Activated CD8-positive, alpha-beta memory T cell treated with anti-CD3 and anti-CD28 coated beads, Interleukin-2, amount 10 ng/mL, durations not matched to agents 7 days and 5 days (primary cell): ENCODE measurements at regions not wholly inside any gene's neighbourhood (a gene's known extent, or its start where the extent isn't known, plus 50 kb on each side); places are given as distances from the start of the nearest gene placed in this dataset.

Experiments used
- ATAC-seq: fragments of 150-1000 bp; cut with Tn5 transposase; one replicate; pipeline ENCODE4 v1.10.0; 2021; ENCODE audit warnings: moderate library complexity
- CTCF ChIA-PET: fragments of 350-600 bp; sonication (Branson Sonifier 250); formaldehyde crosslinking; loops from one replicate; lab custom pipeline; 2021; ENCODE audit warnings: antibody characterized with exemption; lab: Charles Lee
- DNase-seq: peaks from one replicate; pipeline ENCODE4 v3.0.0-alpha.2; 2020
- H3K27ac Mint-ChIP-seq: one replicate; pipeline ENCODE4 v1.8.0; 2021; ENCODE audit warnings: mild to moderate bottlenecking, mixed read lengths
- H3K27me3 Mint-ChIP-seq: one replicate; pipeline ENCODE4 v1.8.0; 2021; ENCODE audit warnings: mixed read lengths
- H3K36me3 Mint-ChIP-seq: one replicate; pipeline ENCODE4 v1.8.0; 2021; ENCODE audit warnings: mild to moderate bottlenecking, mixed read lengths
- H3K4me1 Mint-ChIP-seq: one replicate; pipeline ENCODE4 v1.8.0; 2021; ENCODE audit warnings: mixed read lengths
- H3K4me3 Mint-ChIP-seq: one replicate; pipeline ENCODE4 v1.8.0; 2021; ENCODE audit warnings: mild to moderate bottlenecking, moderate library complexity, mixed read lengths
- H3K9me3 Mint-ChIP-seq: one replicate; pipeline ENCODE4 v1.8.0; 2022; ENCODE audit warnings: low read depth, mixed read lengths

GRCh38 chr12:87074781-87075180 is 818.6 kb upstream of the MGAT4C start:
- Mint-ChIP-seq H3K27me3 (no peaks in the 10 kb centered on the region), H3K27ac (no peak overlapping the region), H3K4me3 (no peak overlapping the region), H3K9me3 (peaks cover 5% of the 10 kb centered on the region), H3K4me1 (no peaks in the 10 kb centered on the region), H3K36me3 (no peaks in the 10 kb centered on the region)
- CTCF ChIA-PET, result no interaction called here
- DNase-seq (no peak), ATAC-seq (no peak)

- Mint-ChIP-seq H3K9me3 (peaks cover 2% of the 10 kb centered on the region), H3K27me3 (no peaks in the 10 kb centered on the region), H3K4me3 (no peak overlapping the region), H3K27ac (no peak overlapping the region), H3K36me3 (no peaks in the 10 kb centered on the region), H3K4me1 (no peaks in the 10 kb centered on the region)
- DNase-seq (no peak), ATAC-seq (no peak)
- CTCF ChIA-PET, result no interaction called here
Measured at GRCh38 chr12:87066326-87066725, 810.1 kb upstream of the MGAT4C start.

- no peaks in the 10 kb centered on the region for H3K4me1 Mint-ChIP-seq
- CTCF ChIA-PET, result no interaction called here
- no peak for ATAC-seq
Measured at GRCh38 chr12:87059231-87059630, 803.0 kb upstream of the MGAT4C start.

GRCh38 chr12:87054226-87054625 is 798.0 kb upstream of the MGAT4C start:
- Mint-ChIP-seq H3K4me1 (no peaks in the 10 kb centered on the region), H3K4me3 (no peak overlapping the region), H3K9me3 (peaks cover 3% of the 10 kb centered on the region), H3K27ac (no peak overlapping the region), H3K27me3 (no peaks in the 10 kb centered on the region), H3K36me3 (no peaks in the 10 kb centered on the region)
- CTCF ChIA-PET, result no interaction called here
- DNase-seq, result no peak
- ATAC-seq, result no peak

More at GRCh38 chr12:87059231-87059630, 803.0 kb upstream of the MGAT4C start:
- H3K27me3 Mint-ChIP-seq, result no peaks in the 10 kb centered on the region
- H3K4me3 Mint-ChIP-seq, result no peak overlapping the region
- H3K9me3 Mint-ChIP-seq, result peaks cover 3% of the 10 kb centered on the region
- no peak overlapping the region for H3K27ac Mint-ChIP-seq
- no peak for DNase-seq
- H3K36me3 Mint-ChIP-seq, result no peaks in the 10 kb centered on the region

GRCh38 chr12:87051621-87052020 is 795.4 kb upstream of the MGAT4C start:
- Mint-ChIP-seq H3K27ac (no peak overlapping the region), H3K36me3 (no peaks in the 10 kb centered on the region), H3K9me3 (peaks cover 5% of the 10 kb centered on the region), H3K4me3 (no peak overlapping the region), H3K4me1 (no peaks in the 10 kb centered on the region), H3K27me3 (no peaks in the 10 kb centered on the region)
- DNase-seq, result no peak
- ATAC-seq, result no peak
- CTCF ChIA-PET, result no interaction called here

GRCh38 chr12:87047691-87048090 is 791.5 kb upstream of the MGAT4C start:
- Mint-ChIP-seq H3K4me1 (no peaks in the 10 kb centered on the region), H3K36me3 (no peaks in the 10 kb centered on the region), H3K4me3 (no peak overlapping the region), H3K27ac (no peak overlapping the region), H3K27me3 (no peaks in the 10 kb centered on the region), H3K9me3 (peaks cover 7% of the 10 kb centered on the region)
- CTCF ChIA-PET, result no interaction called here
- no peak for DNase-seq
- ATAC-seq, result no peak

GRCh38 chr12:87039536-87039935 is 783.3 kb upstream of the MGAT4C start:
- no peak overlapping the region for H3K4me3 Mint-ChIP-seq
- no peaks in the 10 kb centered on the region for H3K27me3 Mint-ChIP-seq
- DNase-seq (no peak), ATAC-seq (no peak)
- H3K4me1 Mint-ChIP-seq, result no peaks in the 10 kb centered on the region
- H3K9me3 Mint-ChIP-seq, result peaks cover 13% of the 10 kb centered on the region
- no peaks in the 10 kb centered on the region for H3K36me3 Mint-ChIP-seq
- CTCF ChIA-PET, result no interaction called here
- H3K27ac Mint-ChIP-seq, result no peak overlapping the region

GRCh38 chr12:87038098-87038497 is 781.9 kb upstream of the MGAT4C start:
- Mint-ChIP-seq H3K36me3 (no peaks in the 10 kb centered on the region), H3K9me3 (peaks cover 15% of the 10 kb centered on the region), H3K27ac (no peak overlapping the region), H3K4me1 (no peaks in the 10 kb centered on the region), H3K4me3 (no peak overlapping the region), H3K27me3 (no peaks in the 10 kb centered on the region)
- DNase-seq (no peak), ATAC-seq (no peak)
- CTCF ChIA-PET, result no interaction called here

- no peak overlapping the region for H3K27ac Mint-ChIP-seq
- DNase-seq, result no peak
Measured at GRCh38 chr12:87025976-87026375, 769.8 kb upstream of the MGAT4C start.

GRCh38 chr12:87021400-87021799 is 765.2 kb upstream of the MGAT4C start:
- H3K27ac Mint-ChIP-seq, result no peak overlapping the region
- CTCF ChIA-PET, result no interaction called here
- ATAC-seq (no peak), DNase-seq (no peak)
- no peak overlapping the region for H3K4me3 Mint-ChIP-seq
- H3K27me3 Mint-ChIP-seq, result no peaks in the 10 kb centered on the region
- no peaks in the 10 kb centered on the region for H3K36me3 Mint-ChIP-seq
- no peaks in the 10 kb centered on the region for H3K4me1 Mint-ChIP-seq
- H3K9me3 Mint-ChIP-seq, result peaks cover 3% of the 10 kb centered on the region

More at GRCh38 chr12:87025976-87026375, 769.8 kb upstream of the MGAT4C start:
- H3K4me1 Mint-ChIP-seq, result no peaks in the 10 kb centered on the region
- H3K9me3 Mint-ChIP-seq, result no peaks in the 10 kb centered on the region
- CTCF ChIA-PET, result no interaction called here
- no peaks in the 10 kb centered on the region for H3K36me3 Mint-ChIP-seq
- H3K4me3 Mint-ChIP-seq, result no peak overlapping the region
- H3K27me3 Mint-ChIP-seq, result no peaks in the 10 kb centered on the region
- ATAC-seq, result no peak

GRCh38 chr12:87020071-87020470 is 763.9 kb upstream of the MGAT4C start:
- no peak for ATAC-seq
- CTCF ChIA-PET, result no interaction called here
- H3K9me3 Mint-ChIP-seq, result peaks cover 3% of the 10 kb centered on the region
- H3K4me1 Mint-ChIP-seq, result no peaks in the 10 kb centered on the region
- no peaks in the 10 kb centered on the region for H3K27me3 Mint-ChIP-seq
- H3K4me3 Mint-ChIP-seq, result no peak overlapping the region
- no peak overlapping the region for H3K27ac Mint-ChIP-seq
- no peaks in the 10 kb centered on the region for H3K36me3 Mint-ChIP-seq
- DNase-seq, result no peak

- H3K27ac Mint-ChIP-seq, result no peak overlapping the region
- DNase-seq (no peak), ATAC-seq (no peak)
- no peaks in the 10 kb centered on the region for H3K4me1 Mint-ChIP-seq
- CTCF ChIA-PET, result no interaction called here
- H3K36me3 Mint-ChIP-seq, result no peaks in the 10 kb centered on the region
- peaks cover 5% of the 10 kb centered on the region for H3K9me3 Mint-ChIP-seq
- H3K27me3 Mint-ChIP-seq, result no peaks in the 10 kb centered on the region
- no peak overlapping the region for H3K4me3 Mint-ChIP-seq
Measured at GRCh38 chr12:87015352-87015751, 759.2 kb upstream of the MGAT4C start.

- H3K27me3 Mint-ChIP-seq, result no peaks in the 10 kb centered on the region
- H3K9me3 Mint-ChIP-seq, result peaks cover 6% of the 10 kb centered on the region
- no peak overlapping the region for H3K4me3 Mint-ChIP-seq
- no peak overlapping the region for H3K27ac Mint-ChIP-seq
- no peaks in the 10 kb centered on the region for H3K36me3 Mint-ChIP-seq
- H3K4me1 Mint-ChIP-seq, result no peaks in the 10 kb centered on the region
- ATAC-seq (no peak), DNase-seq (no peak)
- CTCF ChIA-PET, result no interaction called here
Measured at GRCh38 chr12:87008785-87009384, 752.7 kb upstream of the MGAT4C start.

- no peak overlapping the region for H3K4me3 Mint-ChIP-seq
- CTCF ChIA-PET, result no interaction called here
Measured at GRCh38 chr12:87001102-87001501, 744.9 kb upstream of the MGAT4C start.

GRCh38 chr12:86985298-86985697 is 729.1 kb upstream of the MGAT4C start:
- peaks cover 6% of the 10 kb centered on the region for H3K9me3 Mint-ChIP-seq
- H3K27ac Mint-ChIP-seq, result no peak overlapping the region
- ATAC-seq (no peak), DNase-seq (no peak)
- CTCF ChIA-PET, result no interaction called here
- H3K4me3 Mint-ChIP-seq, result no peak overlapping the region
- H3K4me1 Mint-ChIP-seq, result no peaks in the 10 kb centered on the region
- H3K27me3 Mint-ChIP-seq, result no peaks in the 10 kb centered on the region
- H3K36me3 Mint-ChIP-seq, result no peaks in the 10 kb centered on the region

More at GRCh38 chr12:87001102-87001501, 744.9 kb upstream of the MGAT4C start:
- Mint-ChIP-seq H3K9me3 (peaks cover 8% of the 10 kb centered on the region), H3K27ac (no peak overlapping the region), H3K36me3 (no peaks in the 10 kb centered on the region), H3K4me1 (no peaks in the 10 kb centered on the region), H3K27me3 (no peaks in the 10 kb centered on the region)
- no peak for DNase-seq
- no peak for ATAC-seq
